Heart left ventricle (tissue), 13 donors: ENCODE measurements at regions not wholly inside any gene's neighbourhood (a gene's known extent, or its start where the extent isn't known, plus 50 kb on each side); places are given as distances from the start of the nearest gene placed in this dataset.

Experiments
- POLR2A ChIP-seq, 2 donors: fragments of 450-650 bp; IDR thresholded peaks; one replicate each; pipeline ENCODE4 v1.6.1; 2017; ENCODE audit warnings: antibody characterized with exemption in 2 of 2, mild to moderate bottlenecking in 2 of 2, moderate library complexity in 2 of 2
- TF ChIP-seq, protein P1 (sequence below), 12 donors: fragments of 200-600 bp; sonication (generic) in 4 of 12; IDR thresholded peaks; one replicate each; pipeline versions ENCODE4 v1.5.0 to v1.8.0; 2018 to 2022; ENCODE audit warnings: antibody characterized with exemption in 12 of 12, mild to moderate bottlenecking in 5 of 12
- donor health status: ischemic (EF 13 %, LVEDD 7.1; RV severe dilation, severe dysfunction).
- donor health status: DM: no; HTN: yes; CAD: no.
- donor health status: DM: no; HTN: no; CAD: no.
- donor health status: ischemic (EF 25% LVEDD 6.9; RV normal size, moderate dysfunction).
- donor health status: ischemic (EF 25% LVEDD 5.7; RV mildly dilated, moderate dysfunction).
- donor health status: ischemic (EF 35%, LVEDD 5.7; RV mildly dilated, moderate dysfunction).
- donor health status: nonischemic (EF 11% LVEDD 7.7; RV severe dilation, severe dysfunction).
- donor health status: DM: yes; HTN: yes; CAD: no.
- donor health status: PGD.
- donor health status: ischemic (EF 29% LVEDD 5.4; RV normal size, mild dysfunction).
- donor health status: nonischemic (EF 23%, LVEDD 6.1; RV moderate dilation, normal function).

DNA sequence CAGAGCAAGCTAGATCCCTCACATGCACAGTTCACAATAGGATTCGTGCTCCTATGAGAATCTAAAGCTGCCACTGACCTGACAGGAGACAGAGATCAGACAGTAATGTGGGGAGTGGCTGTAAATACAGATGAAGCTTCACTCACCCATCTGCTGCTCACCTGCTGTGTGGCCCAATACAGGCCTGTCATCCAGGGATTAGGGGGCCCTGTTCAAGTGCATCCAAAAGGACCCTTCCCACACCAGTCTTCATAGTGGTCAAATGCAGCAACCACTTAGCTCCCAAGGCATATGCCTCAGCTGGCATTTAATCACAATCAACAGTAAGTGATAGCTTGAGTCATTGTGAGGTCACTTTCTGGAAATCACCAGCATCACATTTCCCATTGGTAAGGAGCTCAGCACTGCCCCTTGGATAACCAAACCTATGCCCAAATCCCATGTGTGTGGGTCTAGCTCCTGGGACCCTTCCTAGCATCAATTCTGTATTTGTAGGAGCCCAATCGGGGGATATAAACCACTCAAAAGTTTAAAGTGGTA lies 65.6 kb downstream of the OR4C45 start:
- TF ChIP-seq, protein P1, sequence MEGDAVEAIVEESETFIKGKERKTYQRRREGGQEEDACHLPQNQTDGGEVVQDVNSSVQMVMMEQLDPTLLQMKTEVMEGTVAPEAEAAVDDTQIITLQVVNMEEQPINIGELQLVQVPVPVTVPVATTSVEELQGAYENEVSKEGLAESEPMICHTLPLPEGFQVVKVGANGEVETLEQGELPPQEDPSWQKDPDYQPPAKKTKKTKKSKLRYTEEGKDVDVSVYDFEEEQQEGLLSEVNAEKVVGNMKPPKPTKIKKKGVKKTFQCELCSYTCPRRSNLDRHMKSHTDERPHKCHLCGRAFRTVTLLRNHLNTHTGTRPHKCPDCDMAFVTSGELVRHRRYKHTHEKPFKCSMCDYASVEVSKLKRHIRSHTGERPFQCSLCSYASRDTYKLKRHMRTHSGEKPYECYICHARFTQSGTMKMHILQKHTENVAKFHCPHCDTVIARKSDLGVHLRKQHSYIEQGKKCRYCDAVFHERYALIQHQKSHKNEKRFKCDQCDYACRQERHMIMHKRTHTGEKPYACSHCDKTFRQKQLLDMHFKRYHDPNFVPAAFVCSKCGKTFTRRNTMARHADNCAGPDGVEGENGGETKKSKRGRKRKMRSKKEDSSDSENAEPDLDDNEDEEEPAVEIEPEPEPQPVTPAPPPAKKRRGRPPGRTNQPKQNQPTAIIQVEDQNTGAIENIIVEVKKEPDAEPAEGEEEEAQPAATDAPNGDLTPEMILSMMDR (IDR thresholded peaks at IDR 0.05), result no peak
- TF ChIP-seq POLR2A (IDR thresholded peaks at IDR 0.05), result no peak
